OCI-LY1 (cell line): ENCODE measurements at regions not wholly inside any gene's neighbourhood (a gene's known extent, or its start where the extent isn't known, plus 50 kb on each side); places are given as distances from the start of the nearest gene placed in this dataset.
"Not testable (repeated sequence)": the region's sequence is repeated elsewhere in the genome, so short reads cannot be mapped to it uniquely, and the experiment has no call there.

Experiments
- H2AFZ ChIP-seq: fragments of 200-600 bp; sonication (generic), shearing (Covaris generic); 2 replicates; pipeline ENCODE4 v1.6.0; 2014; ENCODE audit warnings: antibody characterized with exemption, mild to moderate bottlenecking, low read length
- H3F3A ChIP-seq: fragments of 200-600 bp; sonication (generic), shearing (Covaris generic); 2 replicates; pipeline ENCODE4 v1.6.0; 2014; ENCODE audit warnings: mild to moderate bottlenecking, antibody characterized with exemption, low read length, moderate library complexity; ENCODE audit not compliant: insufficient read depth
- H3K27ac ChIP-seq: fragments of 200-600 bp; sonication (generic); 2 replicates; pipeline ENCODE4 v1.5.1; 2014; ENCODE audit warnings: low read length, mixed run types, mild to moderate bottlenecking, low read depth; ENCODE audit not compliant: poor library complexity, severe bottlenecking
- H3K27me3 ChIP-seq: fragments of 200-600 bp; sonication (generic); 2 replicates; pipeline ENCODE4 v1.6.0; 2014; ENCODE audit warnings: antibody characterized with exemption, mild to moderate bottlenecking, low read length, moderate library complexity; ENCODE audit not compliant: insufficient read depth
- H3K36me3 ChIP-seq: fragments of 200-600 bp; sonication (generic); 2 replicates; pipeline ENCODE4 v1.6.1; 2014; ENCODE audit warnings: mild to moderate bottlenecking, antibody characterized with exemption, low read length, moderate library complexity, mixed read lengths; ENCODE audit not compliant: insufficient read depth
- H3K4me1 ChIP-seq: fragments of 200-600 bp; sonication (generic); 2 replicates; pipeline ENCODE4 v1.5.1; 2014; ENCODE audit warnings: mild to moderate bottlenecking, low read length, moderate library complexity; ENCODE audit not compliant: insufficient read depth, severe bottlenecking
- H3K4me2 ChIP-seq: fragments of 200-600 bp; sonication (generic), shearing (Covaris generic); 2 replicates; pipeline ENCODE4 v1.6.1; 2014; ENCODE audit warnings: low read length
- H3K4me3 ChIP-seq: fragments of 200-600 bp; sonication (generic); 2 replicates; pipeline ENCODE4 v1.5.1; 2014; ENCODE audit warnings: low read length, low read depth, mild to moderate bottlenecking, mixed read lengths; ENCODE audit not compliant: poor library complexity, severe bottlenecking
- H3K79me2 ChIP-seq: fragments of 200-600 bp; shearing (Covaris generic); 2 replicates; pipeline ENCODE4 v1.6.1; 2016; ENCODE audit warnings: mixed run types, low read length, mixed read lengths; ENCODE audit not compliant: insufficient read depth
- H3K9ac ChIP-seq: fragments of 200-600 bp; sonication (generic), shearing (Covaris generic); 2 replicates; pipeline ENCODE4 v1.6.1; 2014; ENCODE audit warnings: mild to moderate bottlenecking, low read length, mixed read lengths
- H3K9me2 ChIP-seq: fragments of 200-600 bp; sonication (generic), shearing (Covaris generic); 2 replicates; pipeline ENCODE4 v1.6.1; 2014; ENCODE audit warnings: low read depth, mild to moderate bottlenecking, low read length, mixed read lengths
- H3K9me3 ChIP-seq: fragments of 200-600 bp; shearing (Covaris generic); 2 replicates; pipeline ENCODE4 v1.6.1; 2014; ENCODE audit warnings: low read length, mixed read lengths
- H4K20me1 ChIP-seq: fragments of 200-600 bp; sonication (generic), shearing (Covaris generic); 2 replicates; pipeline ENCODE4 v1.6.0; 2016; ENCODE audit warnings: mild to moderate bottlenecking, low read length; ENCODE audit not compliant: insufficient read depth
- EZH2 ChIP-seq: fragments of 200-600 bp; sonication (generic), shearing (Covaris generic); IDR thresholded peaks from 2 replicates; pipeline ENCODE4 v1.8.0; 2017; ENCODE audit warnings: borderline replicate concordance, mixed run types, mild to moderate bottlenecking, antibody characterized with exemption, low read length, moderate library complexity, mixed read lengths
- TF ChIP-seq, protein P1 (sequence below): fragments of 200-600 bp; sonication (generic), shearing (Covaris generic); IDR thresholded peaks from 2 replicates; pipeline ENCODE4 v1.5.1; 2017; ENCODE audit warnings: mild to moderate bottlenecking, antibody characterized with exemption, low read length, moderate library complexity, mixed read lengths

GRCh38 chr13:90654970-90655369 is 692.5 kb upstream of the MIR17HG start:
- Histone ChIP-seq H3K9ac (no peak overlapping the region), H3K9me3 (peaks cover 6% of the 10 kb centered on the region; the same call in 1 of the 2 replicates), H3K9me2 (no peaks in the 10 kb centered on the region), H3K36me3 (no peaks in the 10 kb centered on the region), H3K4me3 (no peak overlapping the region), H2AFZ (no peak overlapping the region), H3F3A (no peaks in the 10 kb centered on the region), H3K4me2 (no peak overlapping the region), H3K27ac (no peak overlapping the region), H3K79me2 (no peaks in the 10 kb centered on the region), H3K4me1 (no peaks in the 10 kb centered on the region), H3K27me3 (no peaks in the 10 kb centered on the region), H4K20me1 (no peaks in the 10 kb centered on the region)
- TF ChIP-seq, protein P1, sequence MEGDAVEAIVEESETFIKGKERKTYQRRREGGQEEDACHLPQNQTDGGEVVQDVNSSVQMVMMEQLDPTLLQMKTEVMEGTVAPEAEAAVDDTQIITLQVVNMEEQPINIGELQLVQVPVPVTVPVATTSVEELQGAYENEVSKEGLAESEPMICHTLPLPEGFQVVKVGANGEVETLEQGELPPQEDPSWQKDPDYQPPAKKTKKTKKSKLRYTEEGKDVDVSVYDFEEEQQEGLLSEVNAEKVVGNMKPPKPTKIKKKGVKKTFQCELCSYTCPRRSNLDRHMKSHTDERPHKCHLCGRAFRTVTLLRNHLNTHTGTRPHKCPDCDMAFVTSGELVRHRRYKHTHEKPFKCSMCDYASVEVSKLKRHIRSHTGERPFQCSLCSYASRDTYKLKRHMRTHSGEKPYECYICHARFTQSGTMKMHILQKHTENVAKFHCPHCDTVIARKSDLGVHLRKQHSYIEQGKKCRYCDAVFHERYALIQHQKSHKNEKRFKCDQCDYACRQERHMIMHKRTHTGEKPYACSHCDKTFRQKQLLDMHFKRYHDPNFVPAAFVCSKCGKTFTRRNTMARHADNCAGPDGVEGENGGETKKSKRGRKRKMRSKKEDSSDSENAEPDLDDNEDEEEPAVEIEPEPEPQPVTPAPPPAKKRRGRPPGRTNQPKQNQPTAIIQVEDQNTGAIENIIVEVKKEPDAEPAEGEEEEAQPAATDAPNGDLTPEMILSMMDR = no peak
- no peak for TF ChIP-seq EZH2

- not testable (repeated sequence) for H3K4me2 ChIP-seq, H3K79me2 ChIP-seq, H3K36me3 ChIP-seq, H3K9me3 ChIP-seq, H3K9ac ChIP-seq, H3K9me2 ChIP-seq, H3K4me3 ChIP-seq, H3K27ac ChIP-seq, H2AFZ ChIP-seq, H4K20me1 ChIP-seq, H3K4me1 ChIP-seq, H3K27me3 ChIP-seq, H3F3A ChIP-seq
Measured at GRCh38 chr13:90664200-90664599, 683.3 kb upstream of the MIR17HG start.

DNA sequence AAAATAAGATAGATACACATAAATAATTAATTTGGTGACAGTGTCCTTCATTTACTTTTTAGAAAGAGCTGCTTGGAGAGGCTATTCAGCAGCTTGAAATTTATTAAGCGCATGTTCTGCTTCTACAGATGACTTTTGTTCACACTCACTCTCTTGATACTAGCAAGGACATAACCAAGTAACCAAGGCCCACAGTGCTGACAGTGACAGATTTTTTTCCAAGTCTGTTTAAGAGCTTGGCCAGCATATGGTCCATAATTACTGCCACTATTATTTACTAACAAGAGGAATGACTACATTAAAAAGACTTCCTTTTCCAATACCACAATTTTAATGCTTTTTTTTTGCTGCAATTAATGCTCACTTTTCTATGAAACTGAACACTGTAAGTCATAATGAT is 673.7 kb upstream of the MIR17HG start:
- Histone ChIP-seq H3K27ac (no peak overlapping the region), H3K4me2 (no peak overlapping the region), H3K4me3 (no peak overlapping the region), H3K4me1 (no peaks in the 10 kb centered on the region), H3F3A (no peaks in the 10 kb centered on the region), H3K36me3 (no peaks in the 10 kb centered on the region), H3K79me2 (no peaks in the 10 kb centered on the region), H3K9me2 (no peaks in the 10 kb centered on the region), H3K27me3 (no peaks in the 10 kb centered on the region), H3K9ac (no peak overlapping the region), H2AFZ (no peak overlapping the region), H4K20me1 (no peaks in the 10 kb centered on the region), H3K9me3 (no peaks in the 10 kb centered on the region)
- TF ChIP-seq, protein P1 = no peak
- no peak for TF ChIP-seq EZH2

- no peak overlapping the region for H3K9ac ChIP-seq
- no peaks in the 10 kb centered on the region for H3K4me1 ChIP-seq
- no peaks in the 10 kb centered on the region for H3K79me2 ChIP-seq
- H3K36me3 ChIP-seq = no peaks in the 10 kb centered on the region
- no peak overlapping the region for H3K4me2 ChIP-seq
- no peaks in the 10 kb centered on the region for H3F3A ChIP-seq
- H4K20me1 ChIP-seq = no peaks in the 10 kb centered on the region
- no peak overlapping the region for H2AFZ ChIP-seq
- no peak overlapping the region for H3K4me3 ChIP-seq
- no peak overlapping the region for H3K27ac ChIP-seq
- no peaks in the 10 kb centered on the region for H3K9me3 ChIP-seq
- no peaks in the 10 kb centered on the region for H3K27me3 ChIP-seq
- H3K9me2 ChIP-seq = no peaks in the 10 kb centered on the region
- no peak for TF ChIP-seq EZH2
- TF ChIP-seq, protein P1 = no peak
Measured at GRCh38 chr13:90675129-90675528, 672.4 kb upstream of the MIR17HG start.
